ENCODE measurements at regions not wholly inside any gene's neighbourhood (a gene's known extent, or its start where the extent isn't known, plus 50 kb on each side); places are given as distances from the start of the nearest gene placed in this dataset.

- H3K4me1 ChIP-seq (replicated peaks in 1 of 4; ENCODE audit: control insufficient read depth in 3 of 4, insufficient read depth in 4 of 4, low read length in 3 of 4), result no peaks in the 10 kb centered on the region
- no peak overlapping the region for H4K8ac ChIP-seq (ENCODE audit: extremely low read depth, insufficient read depth, low read length)
- H3K4me3 ChIP-seq (ENCODE audit: extremely low read depth in 1 of 4, insufficient read depth in 2 of 4, low read depth in 3 of 4, low read length in 4 of 4), result no peak overlapping the region
- no peak overlapping the region for H2BK120ac ChIP-seq (replicated peaks; ENCODE audit: low read depth, low read length)
- no peak overlapping the region for H3K27ac ChIP-seq (ENCODE audit: low read depth, low read length)
- no peaks in the 10 kb centered on the region for H3K23me2 ChIP-seq (ENCODE audit: low read depth, low read length)
- peak; percentile 52 for FAIRE-seq
- no peak overlapping the region for H3K56ac ChIP-seq (replicated peaks; ENCODE audit: insufficient read length, low read depth, low read length)
- ChIA-PET CTCF (ENCODE audit: partially characterized antibody) (no interaction called here), POLR2A (ENCODE audit: partially characterized antibody) (no interaction called here)
- no peak overlapping the region for H2BK5ac ChIP-seq (ENCODE audit: low read depth, low read length)
- H3K14ac ChIP-seq (ENCODE audit: insufficient read length), result no peak overlapping the region
- no peak overlapping the region for H3K23ac ChIP-seq (ENCODE audit: insufficient read length)
- 100% methylated on average over 1 of the region's 1 CpG; no CpG with 5 or more reads in 1 of the 2 experiments for WGBS, 2 experiments (ENCODE audit: extremely low coverage in 1 of 2, insufficient coverage in 1 of 2, insufficient read length in 1 of 2, insufficient replicate concordance in 2 of 2, low coverage in 1 of 2, low lambda C conversion rate in 2 of 2, missing lambda C conversion rate in 1 of 2)
- TF ChIP-seq SAP30 (IDR thresholded peaks at IDR 0.05; ENCODE audit: insufficient read depth, insufficient replicate concordance, low read length), result no peak
- TF ChIP-seq KDM5A (IDR thresholded peaks at IDR 0.05; ENCODE audit: low read length), result no peak
- no peak for TF ChIP-seq USF2 (IDR thresholded peaks at IDR 0.05; ENCODE audit: low read length)
- TF ChIP-seq NRF1 (IDR thresholded peaks at IDR 0.05; ENCODE audit: low read depth, low read length), result no peak
- no peak for TF ChIP-seq CEBPB (IDR thresholded peaks at IDR 0.05; ENCODE audit: low read depth, low read length)
- no peak for TF ChIP-seq NANOG (IDR thresholded peaks at IDR 0.05; ENCODE audit: insufficient read depth, low read depth, low read length, poor library complexity, severe bottlenecking)
- no peak for TF ChIP-seq ZNF274 (IDR thresholded peaks at IDR 0.05; ENCODE audit: borderline replicate concordance, extremely low read depth, low read length)
- no peak for TF ChIP-seq TCF12 (IDR thresholded peaks at IDR 0.05; ENCODE audit: low read depth, low read length)
- TF ChIP-seq GABPA (IDR thresholded peaks at IDR 0.05; ENCODE audit: borderline replicate concordance, insufficient read depth, low read length), result no peak
- TF ChIP-seq RBBP5 (IDR thresholded peaks at IDR 0.05; ENCODE audit: borderline replicate concordance, low read depth, low read length), result no peak
- TF ChIP-seq EZH2 (IDR thresholded peaks at IDR 0.05; ENCODE audit: low read depth, low read length, severe bottlenecking), result no peak
- TF ChIP-seq SIN3A (conservative IDR thresholded peaks at IDR 0.05 in 1 of 2, IDR thresholded peaks at IDR 0.05 in 1 of 2; ENCODE audit: low read depth in 1 of 2, low read length in 2 of 2), result no peak
- no peak for TF ChIP-seq POLR2A (IDR thresholded peaks at IDR 0.05; ENCODE audit: control extremely low read depth in 1 of 2, low read depth in 2 of 2, low read length in 2 of 2)
- H3K4ac ChIP-seq (replicated peaks; ENCODE audit: insufficient read length, low read depth, low read length), result no peak overlapping the region
- no peak overlapping the region for H3K4me2 ChIP-seq (ENCODE audit: insufficient read depth in 1 of 2, low read depth in 2 of 2, low read length in 2 of 2)
- H2BK12ac ChIP-seq (ENCODE audit: low read depth, low read length), result no peak overlapping the region
- H3K9ac ChIP-seq (replicated peaks in 1 of 4; ENCODE audit: extremely low read depth in 1 of 4, low read depth in 3 of 4, low read length in 3 of 4), result no peak overlapping the region
- no peaks in the 10 kb centered on the region for H3K36me3 ChIP-seq (ENCODE audit: control insufficient read depth in 2 of 4, insufficient read depth in 4 of 4, low read length in 3 of 4)
- no peaks in the 10 kb centered on the region for H3K79me2 ChIP-seq (ENCODE audit: control insufficient read depth in 1 of 2, insufficient read depth in 2 of 2, low read length in 2 of 2)
- H3K79me1 ChIP-seq (ENCODE audit: low read depth, low read length), result no peaks in the 10 kb centered on the region
- no peak overlapping the region for H4K5ac ChIP-seq (ENCODE audit: insufficient read length, low read depth, low read length)
- no peak overlapping the region for H2AFZ ChIP-seq (ENCODE audit: low read length)
- H3K27me3 ChIP-seq (replicated peaks in 1 of 4; ENCODE audit: control insufficient read depth in 3 of 4, extremely low read depth in 1 of 4, insufficient read depth in 3 of 4, low read length in 3 of 4), result no peaks in the 10 kb centered on the region
- H4K20me1 ChIP-seq (replicated peaks in 1 of 2; ENCODE audit: control insufficient read depth in 1 of 2, insufficient read depth in 2 of 2, low read length in 2 of 2), result no peaks in the 10 kb centered on the region
- DNase-seq (ENCODE audit: low read depth in 1 of 2, low spot score in 2 of 2), result no peak
- peaks cover 8 to 12% of the 10 kb centered on the region in 2 experiments; a peak in 3 of 4 replicates for H3K9me3 ChIP-seq (ENCODE audit: insufficient read depth in 2 of 2, low read depth in 1 of 2, low read length in 1 of 2)
- no peak overlapping the region for H2BK20ac ChIP-seq (ENCODE audit: low read length)
- no peak overlapping the region for H3K18ac ChIP-seq (ENCODE audit: extremely low read depth, low read length)
- no peak overlapping the region for H2AK5ac ChIP-seq (ENCODE audit: low read depth, low read length)
- H4K91ac ChIP-seq (replicated peaks; ENCODE audit: insufficient read length, low read length), result no peak overlapping the region
- no peak overlapping the region for H2BK15ac ChIP-seq (ENCODE audit: low read length)
These were observed 1055.8 kb upstream of the DIAPH2 start for GRCh38 chrX:95628796-95629195.

All from H1 (cell line).